ENCODE measurements at regions not wholly inside any gene's neighbourhood (a gene's known extent, or its start where the extent isn't known, plus 50 kb on each side); places are given as distances from the start of the nearest gene placed in this dataset.
A peak's percentile ranks its signal among the peaks of the same experiment; 100 is the strongest.

- H3K27me3 Mint-ChIP-seq (ENCODE audit: low read depth) = no peaks in the 10 kb centered on the region
- no peak overlapping the region for H3K4me3 Mint-ChIP-seq
- no peak overlapping the region for H3K27ac Mint-ChIP-seq
- ChIA-PET POLR2A (no interaction called here), CTCF (no interaction called here)
- no peaks in the 10 kb centered on the region for H3K36me3 Mint-ChIP-seq
- TF ChIP-seq NR2C2 (CRISPR knock-in tag; IDR thresholded peaks at IDR 0.05) = no peak
- TF ChIP-seq ZNF423 (CRISPR knock-in tag; IDR thresholded peaks at IDR 0.05) = no peak
- TF ChIP-seq, protein P1, sequence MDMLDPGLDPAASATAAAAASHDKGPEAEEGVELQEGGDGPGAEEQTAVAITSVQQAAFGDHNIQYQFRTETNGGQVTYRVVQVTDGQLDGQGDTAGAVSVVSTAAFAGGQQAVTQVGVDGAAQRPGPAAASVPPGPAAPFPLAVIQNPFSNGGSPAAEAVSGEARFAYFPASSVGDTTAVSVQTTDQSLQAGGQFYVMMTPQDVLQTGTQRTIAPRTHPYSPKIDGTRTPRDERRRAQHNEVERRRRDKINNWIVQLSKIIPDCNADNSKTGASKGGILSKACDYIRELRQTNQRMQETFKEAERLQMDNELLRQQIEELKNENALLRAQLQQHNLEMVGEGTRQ (CRISPR knock-in tag; IDR thresholded peaks at IDR 0.05) = no peak
- peak; percentile 84; the same call in 1 of the 2 replicates for TF ChIP-seq GABPB1 (CRISPR knock-in tag; IDR thresholded peaks at IDR 0.05)
- DNase-seq (ENCODE audit: low spot score) (no peak), ATAC-seq (no peak)
- peaks cover 4% of the 10 kb centered on the region; the same call in 1 of the 2 replicates for H3K9me3 Mint-ChIP-seq
- H3K4me1 Mint-ChIP-seq = peaks cover 3% of the 10 kb centered on the region; the same call in 1 of the 2 replicates
These were observed 143.7 kb upstream of the PTPN1 start for GRCh38 chr20:50366270-50367103.

DNA sequence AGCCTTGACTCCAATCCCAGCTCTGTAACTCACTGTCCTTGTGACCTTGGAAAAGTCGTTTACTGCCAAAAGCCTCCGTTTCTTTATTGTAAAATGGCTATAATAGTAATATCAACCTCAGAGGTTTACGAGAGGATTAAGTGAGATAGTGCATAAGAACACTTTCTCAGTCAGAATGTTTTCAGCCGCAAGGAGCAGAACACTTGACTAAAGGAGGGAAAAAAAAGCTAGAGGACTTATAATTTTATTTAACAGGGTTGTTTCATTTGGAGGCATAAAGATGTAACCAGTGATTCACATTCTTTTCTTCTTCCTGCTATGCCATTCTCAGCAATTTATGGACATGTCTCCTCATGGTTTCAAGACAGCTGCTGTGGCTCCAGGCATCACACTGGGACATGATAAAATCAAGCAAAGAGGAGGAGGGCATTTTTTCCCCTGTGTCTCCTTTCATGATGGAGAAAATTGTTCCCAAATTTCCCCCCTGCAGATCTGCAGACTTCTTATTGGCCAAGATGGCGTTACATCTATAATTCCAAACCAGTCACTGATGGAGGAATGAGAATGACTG lies 143.0 kb upstream of the PTPN1 start:
- H3K27me3 Mint-ChIP-seq (ENCODE audit: low read depth) = no peaks in the 10 kb centered on the region
- CTCF ChIA-PET = no interaction called here
- TF ChIP-seq ZNF281 (CRISPR knock-in tag; IDR thresholded peaks at IDR 0.05) = no peak
- no peak for TF ChIP-seq OVOL2 (CRISPR knock-in tag; IDR thresholded peaks at IDR 0.05; ENCODE audit: borderline replicate concordance)
- no peak for TF ChIP-seq NR1H2 (CRISPR knock-in tag; IDR thresholded peaks at IDR 0.05)
- TF ChIP-seq ERG (CRISPR knock-in tag; IDR thresholded peaks at IDR 0.05) = no peak
- TF ChIP-seq AR (CRISPR knock-in tag; IDR thresholded peaks at IDR 0.05) = no peak
- TF ChIP-seq SOX15 (CRISPR knock-in tag; IDR thresholded peaks at IDR 0.05) = no peak
- TF ChIP-seq ZNF396 (CRISPR knock-in tag; IDR thresholded peaks at IDR 0.05; ENCODE audit: borderline replicate concordance) = no peak
- TF ChIP-seq AFF4 (CRISPR knock-in tag; IDR thresholded peaks at IDR 0.05; ENCODE audit: borderline replicate concordance) = no peak
- TF ChIP-seq ETV6 (CRISPR knock-in tag; IDR thresholded peaks at IDR 0.05) = no peak
- no peak for TF ChIP-seq JUN (CRISPR knock-in tag; IDR thresholded peaks at IDR 0.05)
- no peak for TF ChIP-seq EMX1 (CRISPR knock-in tag; IDR thresholded peaks at IDR 0.05)
- TF ChIP-seq E2F1 (CRISPR knock-in tag; IDR thresholded peaks at IDR 0.05) = no peak
- TF ChIP-seq MLX (CRISPR knock-in tag; IDR thresholded peaks at IDR 0.05) = no peak
- TF ChIP-seq, protein P2, sequence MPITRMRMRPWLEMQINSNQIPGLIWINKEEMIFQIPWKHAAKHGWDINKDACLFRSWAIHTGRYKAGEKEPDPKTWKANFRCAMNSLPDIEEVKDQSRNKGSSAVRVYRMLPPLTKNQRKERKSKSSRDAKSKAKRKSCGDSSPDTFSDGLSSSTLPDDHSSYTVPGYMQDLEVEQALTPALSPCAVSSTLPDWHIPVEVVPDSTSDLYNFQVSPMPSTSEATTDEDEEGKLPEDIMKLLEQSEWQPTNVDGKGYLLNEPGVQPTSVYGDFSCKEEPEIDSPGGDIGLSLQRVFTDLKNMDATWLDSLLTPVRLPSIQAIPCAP (CRISPR knock-in tag; IDR thresholded peaks at IDR 0.05) = no peak
- TF ChIP-seq NFYB (CRISPR knock-in tag; conservative IDR thresholded peaks at IDR 0.05; ENCODE audit: low read depth) = no peak

More for the DNA sequence above, 143.0 kb upstream of the PTPN1 start:
- ATAC-seq (no peak), DNase-seq (ENCODE audit: low spot score) (no peak)
- Mint-ChIP-seq H3K4me1 (0 out of 2 replicates have a peak, but pooled peaks cover 6% of the 10 kb centered on the region), H3K27ac (no peak overlapping the region), H3K9me3 (peaks cover 4% of the 10 kb centered on the region; the same call in 1 of the 2 replicates), H3K4me3 (no peak overlapping the region), H3K36me3 (no peaks in the 10 kb centered on the region)
- POLR2A ChIA-PET = no interaction called here

Measured in WTC11 (cell line).